ENCODE measurements at regions not wholly inside any gene's neighbourhood (a gene's known extent, or its start where the extent isn't known, plus 50 kb on each side); places are given as distances from the start of the nearest gene placed in this dataset.

GRCh38 chr14:47785058-47785457 lies 109.7 kb upstream of the MDGA2 start:
- Histone ChIP-seq H3K4me3 (ENCODE audit: insufficient read length, low read depth) (no peak overlapping the region), H3K4me1 (ENCODE audit: insufficient read depth, insufficient read length) (no peaks in the 10 kb centered on the region), H3K9ac (ENCODE audit: insufficient read length, low read depth) (no peak overlapping the region), H3K27me3 (ENCODE audit: insufficient read depth, insufficient read length) (no peaks in the 10 kb centered on the region), H3K9me3 (ENCODE audit: insufficient read depth, low read length) (no peaks in the 10 kb centered on the region), H3K36me3 (ENCODE audit: insufficient read depth, insufficient read length, low read length) (no peaks in the 10 kb centered on the region)
- no peak for DNase-seq (ENCODE audit: low read depth, low spot score)
- TF ChIP-seq ZNF274 (IDR thresholded peaks at IDR 0.05; ENCODE audit: low read depth, low read length): no peak

- Histone ChIP-seq H3K4me1 (ENCODE audit: insufficient read depth, insufficient read length) (no peaks in the 10 kb centered on the region), H3K27me3 (ENCODE audit: insufficient read depth, insufficient read length) (no peaks in the 10 kb centered on the region), H3K9me3 (ENCODE audit: insufficient read depth, low read length) (no peaks in the 10 kb centered on the region), H3K4me3 (ENCODE audit: insufficient read length, low read depth) (no peak overlapping the region), H3K36me3 (ENCODE audit: insufficient read depth, insufficient read length, low read length) (no peaks in the 10 kb centered on the region), H3K9ac (ENCODE audit: insufficient read length, low read depth) (no peak overlapping the region)
- no peak for TF ChIP-seq YY1 (IDR thresholded peaks at IDR 0.05; ENCODE audit: insufficient read depth, insufficient read length)
- TF ChIP-seq ZNF274 (IDR thresholded peaks at IDR 0.05; ENCODE audit: low read depth, low read length): no peak
- no peak for TF ChIP-seq SUZ12 (IDR thresholded peaks at IDR 0.05; ENCODE audit: extremely low read depth, insufficient read depth, insufficient read length)
- no peak for DNase-seq (ENCODE audit: low read depth, low spot score)
Observed at GRCh38 chr14:47778631-47779030, 103.2 kb upstream of the MDGA2 start.

GRCh38 chr14:47772652-47773051 lies 97.2 kb upstream of the MDGA2 start:
- no peak overlapping the region for H3K9ac ChIP-seq (ENCODE audit: insufficient read length, low read depth)
- no peak overlapping the region for H3K4me3 ChIP-seq (ENCODE audit: insufficient read length, low read depth)

GRCh38 chr14:47763188-47763854 lies 87.9 kb upstream of the MDGA2 start:
- Histone ChIP-seq H3K4me3 (ENCODE audit: insufficient read length, low read depth) (no peak overlapping the region), H3K9me3 (ENCODE audit: insufficient read depth, low read length) (no peaks in the 10 kb centered on the region), H3K27me3 (ENCODE audit: insufficient read depth, insufficient read length) (no peaks in the 10 kb centered on the region), H3K4me1 (ENCODE audit: insufficient read depth, insufficient read length) (no peaks in the 10 kb centered on the region), H3K36me3 (ENCODE audit: insufficient read depth, insufficient read length, low read length) (no peaks in the 10 kb centered on the region), H3K9ac (ENCODE audit: insufficient read length, low read depth) (no peak overlapping the region)
- TF ChIP-seq ZNF274 (IDR thresholded peaks at IDR 0.05; ENCODE audit: low read depth, low read length) (no peak), YY1 (IDR thresholded peaks at IDR 0.05; ENCODE audit: insufficient read depth, insufficient read length) (no peak), SUZ12 (IDR thresholded peaks at IDR 0.05; ENCODE audit: extremely low read depth, insufficient read depth, insufficient read length) (no peak)
- no peak for DNase-seq (ENCODE audit: low read depth, low spot score)

More at GRCh38 chr14:47772652-47773051, 97.2 kb upstream of the MDGA2 start:
- Histone ChIP-seq H3K27me3 (ENCODE audit: insufficient read depth, insufficient read length) (no peaks in the 10 kb centered on the region), H3K4me1 (ENCODE audit: insufficient read depth, insufficient read length) (no peaks in the 10 kb centered on the region), H3K9me3 (ENCODE audit: insufficient read depth, low read length) (no peaks in the 10 kb centered on the region), H3K36me3 (ENCODE audit: insufficient read depth, insufficient read length, low read length) (no peaks in the 10 kb centered on the region)
- TF ChIP-seq YY1 (IDR thresholded peaks at IDR 0.05; ENCODE audit: insufficient read depth, insufficient read length) (no peak), ZNF274 (IDR thresholded peaks at IDR 0.05; ENCODE audit: low read depth, low read length) (no peak), SUZ12 (IDR thresholded peaks at IDR 0.05; ENCODE audit: extremely low read depth, insufficient read depth, insufficient read length) (no peak)
- DNase-seq (ENCODE audit: low read depth, low spot score): no peak

GRCh38 chr14:47746986-47747385 lies 71.6 kb upstream of the MDGA2 start:
- Histone ChIP-seq H3K9me3 (ENCODE audit: insufficient read depth, low read length) (no peaks in the 10 kb centered on the region), H3K27me3 (ENCODE audit: insufficient read depth, insufficient read length) (no peaks in the 10 kb centered on the region), H3K9ac (ENCODE audit: insufficient read length, low read depth) (no peak overlapping the region), H3K4me3 (ENCODE audit: insufficient read length, low read depth) (no peak overlapping the region), H3K4me1 (ENCODE audit: insufficient read depth, insufficient read length) (no peaks in the 10 kb centered on the region), H3K36me3 (ENCODE audit: insufficient read depth, insufficient read length, low read length) (no peaks in the 10 kb centered on the region)
- DNase-seq (ENCODE audit: low read depth, low spot score): no peak
- TF ChIP-seq ZNF274 (IDR thresholded peaks at IDR 0.05; ENCODE audit: low read depth, low read length): no peak
- TF ChIP-seq YY1 (IDR thresholded peaks at IDR 0.05; ENCODE audit: insufficient read depth, insufficient read length): no peak
- TF ChIP-seq SUZ12 (IDR thresholded peaks at IDR 0.05; ENCODE audit: extremely low read depth, insufficient read depth, insufficient read length): no peak

GRCh38 chr14:47744155-47744554 lies 68.8 kb upstream of the MDGA2 start:
- TF ChIP-seq YY1 (IDR thresholded peaks at IDR 0.05; ENCODE audit: insufficient read depth, insufficient read length) (no peak), ZNF274 (IDR thresholded peaks at IDR 0.05; ENCODE audit: low read depth, low read length) (no peak), SUZ12 (IDR thresholded peaks at IDR 0.05; ENCODE audit: extremely low read depth, insufficient read depth, insufficient read length) (no peak)
- Histone ChIP-seq H3K9ac (ENCODE audit: insufficient read length, low read depth) (no peak overlapping the region), H3K4me3 (ENCODE audit: insufficient read length, low read depth) (no peak overlapping the region), H3K9me3 (ENCODE audit: insufficient read depth, low read length) (no peaks in the 10 kb centered on the region), H3K27me3 (ENCODE audit: insufficient read depth, insufficient read length) (no peaks in the 10 kb centered on the region), H3K4me1 (ENCODE audit: insufficient read depth, insufficient read length) (no peaks in the 10 kb centered on the region), H3K36me3 (ENCODE audit: insufficient read depth, insufficient read length, low read length) (no peaks in the 10 kb centered on the region)
- no peak for DNase-seq (ENCODE audit: low read depth, low spot score)

GRCh38 chr14:47739541-47739940 lies 64.1 kb upstream of the MDGA2 start:
- Histone ChIP-seq H3K36me3 (ENCODE audit: insufficient read depth, insufficient read length, low read length) (no peaks in the 10 kb centered on the region), H3K27me3 (ENCODE audit: insufficient read depth, insufficient read length) (no peaks in the 10 kb centered on the region), H3K4me1 (ENCODE audit: insufficient read depth, insufficient read length) (no peaks in the 10 kb centered on the region), H3K9me3 (ENCODE audit: insufficient read depth, low read length) (no peaks in the 10 kb centered on the region), H3K4me3 (ENCODE audit: insufficient read length, low read depth) (no peak overlapping the region), H3K9ac (ENCODE audit: insufficient read length, low read depth) (no peak overlapping the region)
- no peak for TF ChIP-seq YY1 (IDR thresholded peaks at IDR 0.05; ENCODE audit: insufficient read depth, insufficient read length)
- no peak for TF ChIP-seq ZNF274 (IDR thresholded peaks at IDR 0.05; ENCODE audit: low read depth, low read length)
- TF ChIP-seq SUZ12 (IDR thresholded peaks at IDR 0.05; ENCODE audit: extremely low read depth, insufficient read depth, insufficient read length): no peak
- DNase-seq (ENCODE audit: low read depth, low spot score): no peak
